H9 (cell line): ENCODE measurements at regions not wholly inside any gene's neighbourhood (a gene's known extent, or its start where the extent isn't known, plus 50 kb on each side); places are given as distances from the start of the nearest gene placed in this dataset.
"Not testable (repeated sequence)": the region's sequence is repeated elsewhere in the genome, so short reads cannot be mapped to it uniquely, and the experiment has no call there.

ENCODE experiments used
- DNase-seq: peaks from one replicate; pipeline ENCODE4 v3.0.0-alpha.2; 2017
- H2AFZ ChIP-seq: one replicate; pipeline ENCODE4 v1.6.1; 2013; ENCODE audit warnings: mild to moderate bottlenecking, low read length, control low read depth, moderate library complexity
- H2AK5ac ChIP-seq: 2 replicates; pipeline ENCODE4 v1.6.1; 2013; ENCODE audit warnings: low read length, control low read depth, mixed read lengths; ENCODE audit not compliant: insufficient read length
- H2BK120ac ChIP-seq: one replicate; pipeline ENCODE4 v1.6.1; 2013; ENCODE audit warnings: low read depth, mild to moderate bottlenecking, low read length, control low read depth, inconsistent platforms; ENCODE audit not compliant: poor library complexity, severe bottlenecking
- H2BK12ac ChIP-seq: 2 replicates; pipeline ENCODE4 v1.6.1; 2013; ENCODE audit warnings: low read length, control low read depth, mixed read lengths, low read depth; ENCODE audit not compliant: insufficient read length
- H2BK15ac ChIP-seq: 2 replicates; pipeline ENCODE4 v1.6.1; 2013; ENCODE audit warnings: low read depth, low read length, control low read depth
- H2BK20ac ChIP-seq: one replicate; pipeline ENCODE4 v1.6.1; 2013; ENCODE audit warnings: low read depth, mild to moderate bottlenecking, low read length, control low read depth, inconsistent platforms; ENCODE audit not compliant: poor library complexity, severe bottlenecking
- H2BK5ac ChIP-seq: 2 replicates; pipeline ENCODE4 v1.6.1; 2013; ENCODE audit warnings: low read length, control low read depth, mixed read lengths; ENCODE audit not compliant: insufficient read length
- H3K14ac ChIP-seq: 2 replicates; pipeline ENCODE4 v1.6.1; 2013; ENCODE audit warnings: low read length, control low read depth; ENCODE audit not compliant: insufficient read depth
- H3K18ac ChIP-seq: 2 replicates; pipeline ENCODE4 v1.6.1; 2013; ENCODE audit warnings: low read depth, mild to moderate bottlenecking, mixed read lengths, low read length, control low read depth; ENCODE audit not compliant: insufficient read length
- H3K23ac ChIP-seq: 2 replicates; pipeline ENCODE4 v1.6.1; 2013; ENCODE audit warnings: low read length, control low read depth, mixed read lengths, low read depth; ENCODE audit not compliant: insufficient read length
- H3K23me2 ChIP-seq: 2 replicates; pipeline ENCODE4 v1.6.1; 2013; ENCODE audit warnings: low read depth, mild to moderate bottlenecking, mixed read lengths, low read length, control low read depth; ENCODE audit not compliant: insufficient read length, poor library complexity, severe bottlenecking
- H3K27ac ChIP-seq: 2 replicates; pipeline ENCODE4 v1.5.1; 2013; ENCODE audit warnings: low read length, control low read depth, mixed read lengths, low read depth; ENCODE audit not compliant: insufficient read length
- H3K27me3 ChIP-seq: 2 replicates; pipeline ENCODE4 v1.6.1; 2013; ENCODE audit warnings: low read length, control low read depth, inconsistent platforms; ENCODE audit not compliant: insufficient read depth
- H3K4ac ChIP-seq: 2 replicates; pipeline ENCODE4 v1.6.1; 2013; ENCODE audit warnings: low read depth, mild to moderate bottlenecking, control low read depth, inconsistent platforms, low read length, moderate library complexity
- H3K4me1 ChIP-seq: 2 replicates; pipeline ENCODE4 v1.6.1; 2013; ENCODE audit warnings: low read length, control low read depth, inconsistent platforms; ENCODE audit not compliant: insufficient read depth
- H3K4me2 ChIP-seq: 2 replicates; pipeline ENCODE4 v1.6.1; 2013; ENCODE audit warnings: low read length, control low read depth, mixed read lengths; ENCODE audit not compliant: insufficient read length, insufficient read depth
- H3K56ac ChIP-seq: 2 replicates; pipeline ENCODE4 v1.6.1; 2013; ENCODE audit warnings: low read depth, mild to moderate bottlenecking, mixed read lengths, low read length, control low read depth; ENCODE audit not compliant: insufficient read length
- H3K79me1 ChIP-seq: 2 replicates; pipeline ENCODE4 v1.6.1; 2013; ENCODE audit warnings: low read depth, mild to moderate bottlenecking, moderate library complexity, low read length, control low read depth, inconsistent platforms; ENCODE audit not compliant: insufficient read depth, poor library complexity, severe bottlenecking
- H3K79me2 ChIP-seq: 2 replicates; pipeline ENCODE4 v1.6.1; 2013; ENCODE audit warnings: low read length, control low read depth, inconsistent platforms; ENCODE audit not compliant: insufficient read depth
- H3K9ac ChIP-seq: 2 replicates; pipeline ENCODE4 v1.6.1; 2013; ENCODE audit warnings: low read length, control low read depth, mixed read lengths; ENCODE audit not compliant: insufficient read length; ENCODE audit errors: extremely low read depth
- H3K9me3 ChIP-seq: one replicate; pipeline ENCODE4 v1.6.1; 2013; ENCODE audit warnings: low read depth, low read length, inconsistent platforms; ENCODE audit not compliant: control insufficient read depth
- H3T11ph ChIP-seq: one replicate; pipeline ENCODE4 v1.6.1; 2013; ENCODE audit warnings: mild to moderate bottlenecking, low read length, control low read depth, inconsistent platforms
- H4K20me1 ChIP-seq: one replicate; pipeline ENCODE4 v1.6.1; 2013; ENCODE audit not compliant: control insufficient read depth, insufficient read length, insufficient read depth
- H4K5ac ChIP-seq: 2 replicates; pipeline ENCODE4 v1.6.1; 2013; ENCODE audit warnings: low read depth, mild to moderate bottlenecking, mixed read lengths, low read length, control low read depth; ENCODE audit not compliant: insufficient read length
- H4K8ac ChIP-seq: replicated peaks from 2 replicates; pipeline ENCODE4 v1.6.1; 2013; ENCODE audit warnings: low read length, control low read depth, mixed read lengths, low read depth; ENCODE audit not compliant: insufficient read length
- H4K91ac ChIP-seq: 2 replicates; pipeline ENCODE4 v1.6.1; 2013; ENCODE audit warnings: low read depth, mild to moderate bottlenecking, moderate library complexity, mixed read lengths, low read length, control low read depth; ENCODE audit not compliant: insufficient read length
- H3K27ac Mint-ChIP-seq, 3 experiments: 2 replicates in 2 of 3; 3 replicates in 1 of 3; pipeline ENCODE4 v1.8.0; 2020 to 2021; ENCODE audit warnings: mixed read lengths in 3 of 3, mild to moderate bottlenecking in 1 of 3, moderate library complexity in 1 of 3
- H3K27me3 Mint-ChIP-seq: 2 replicates; pipeline ENCODE4 v1.8.0; 2021; ENCODE audit warnings: low read depth, mild to moderate bottlenecking, moderate library complexity, mixed read lengths
- H3K36me3 Mint-ChIP-seq, 3 experiments: 2 replicates in 2 of 3; 3 replicates in 1 of 3; pipeline ENCODE4 v1.8.0; 2020 to 2021; ENCODE audit warnings: low read depth in 3 of 3, mixed read lengths in 3 of 3; ENCODE audit not compliant: insufficient read depth in 1 of 3
- H3K4me1 Mint-ChIP-seq, 2 experiments: 2 replicates each; pipeline ENCODE4 v1.8.0; 2020; ENCODE audit warnings: mixed read lengths in 2 of 2
- H3K4me3 Mint-ChIP-seq, 2 experiments: 2 replicates in 1 of 2; 3 replicates in 1 of 2; pipeline ENCODE4 v1.8.0; 2020 to 2021; ENCODE audit warnings: mild to moderate bottlenecking in 2 of 2, mixed read lengths in 2 of 2, moderate library complexity in 1 of 2
- H3K9me3 Mint-ChIP-seq, 2 experiments: 2 replicates in 1 of 2; 3 replicates in 1 of 2; pipeline ENCODE4 v1.8.0; 2020; ENCODE audit warnings: mild to moderate bottlenecking in 2 of 2, mixed read lengths in 2 of 2, moderate library complexity in 1 of 2
- CTCF ChIP-seq: fragments of 200-600 bp; sonication (generic); conservative IDR thresholded peaks from 3 replicates; pipeline ENCODE4 v1.8.0; 2021; ENCODE audit warnings: antibody characterized with exemption, mild to moderate bottlenecking
- WGBS: extraction: QIAGEN DNeasy Blood & Tissue Kit; methylation state at CpG from one replicate; pipeline ENCODE4 v1.1.7; 2013; ENCODE audit warnings: missing lambda C conversion rate, low lambda C conversion rate, mixed read lengths; ENCODE audit not compliant: insufficient read length; ENCODE audit errors: extremely low coverage; 5-methylcytosine and 5-hydroxymethylcytosine counted together

GRCh38 chr5:91311168-91311696 is 71.9 kb downstream of the ARRDC3 start:
- Mint-ChIP-seq H3K27me3 (no peaks in the 10 kb centered on the region), H3K9me3 (no peaks in the 10 kb centered on the region), H3K27ac (no peak overlapping the region; a peak in 1 of 7 replicates), H3K4me3 (no peak overlapping the region), H3K36me3 (no peaks in the 10 kb centered on the region), H3K4me1 (peaks cover 20 to 23% of the 10 kb centered on the region in 2 experiments)
- Histone ChIP-seq H3K9ac (no peak overlapping the region), H2BK15ac (no peak overlapping the region), H3K18ac (no peak overlapping the region), H3K79me1 (no peaks in the 10 kb centered on the region), H2BK5ac (no peak overlapping the region), H3K27ac (no peak overlapping the region), H3K4me2 (no peak overlapping the region), H3T11ph (no peak overlapping the region), H4K91ac (no peak overlapping the region), H3K79me2 (no peaks in the 10 kb centered on the region), H3K27me3 (no peaks in the 10 kb centered on the region), H4K8ac (no peak overlapping the region), H2AK5ac (no peak overlapping the region), H3K4ac (no peak overlapping the region), H4K5ac (no peak overlapping the region), H4K20me1 (no peaks in the 10 kb centered on the region), H3K56ac (no peak overlapping the region), H2BK12ac (no peak overlapping the region), H2AFZ (no peak overlapping the region), H3K14ac (no peak overlapping the region), H2BK20ac (no peak overlapping the region), H3K9me3 (no peaks in the 10 kb centered on the region), H3K23me2 (no peaks in the 10 kb centered on the region), H3K23ac (no peak overlapping the region), H2BK120ac (no peak overlapping the region), H3K4me1 (peaks cover 5% of the 10 kb centered on the region; the same call in 1 of the 2 replicates)
- TF ChIP-seq CTCF, result no peak
- no CpG with 5 or more reads among the region's 5 CpGs for WGBS
- DNase-seq, result no peak

- H3K4ac ChIP-seq, H3T11ph ChIP-seq, H4K20me1 ChIP-seq, H3K14ac ChIP-seq, H4K91ac ChIP-seq, H3K36me3 Mint-ChIP-seq, H3K9me3 Mint-ChIP-seq, H3K79me2 ChIP-seq, H3K9ac ChIP-seq, H2BK20ac ChIP-seq, H3K27me3 ChIP-seq, H2BK5ac ChIP-seq, H2AFZ ChIP-seq, H2BK120ac ChIP-seq, H3K27me3 Mint-ChIP-seq, H3K23me2 ChIP-seq, H3K4me1 ChIP-seq, H3K27ac ChIP-seq, H3K18ac ChIP-seq, DNase-seq, H3K4me2 ChIP-seq, H3K79me1 ChIP-seq, H4K5ac ChIP-seq, H2BK15ac ChIP-seq, H3K23ac ChIP-seq, H3K4me3 Mint-ChIP-seq, H3K9me3 ChIP-seq, H4K8ac ChIP-seq, H3K27ac Mint-ChIP-seq, H3K56ac ChIP-seq, H2AK5ac ChIP-seq, H2BK12ac ChIP-seq: not testable (repeated sequence)
- peaks cover 5 to 10% of the 10 kb centered on the region in 2 experiments for H3K4me1 Mint-ChIP-seq
- WGBS, result no CpG with 5 or more reads among the region's 5 CpGs
Measured at GRCh38 chr5:91308157-91308556, 75.0 kb downstream of the ARRDC3 start.
